ENCODE measurements at regions not wholly inside any gene's neighbourhood (a gene's known extent, or its start where the extent isn't known, plus 50 kb on each side); places are given as distances from the start of the nearest gene placed in this dataset.
"Not testable (repeated sequence)": the region's sequence is repeated elsewhere in the genome, so short reads cannot be mapped to it uniquely, and the experiment has no call there.

- peak in 1 of 2 donors; percentile 31 for DNase-seq
These were observed 182.0 kb downstream of the SEC14L1 start for GRCh38 chr17:77322514-77323412.

- no peak for DNase-seq
These were observed 182.8 kb downstream of the SEC14L1 start for GRCh38 chr17:77323413-77324171.

- DNase-seq = no peak
These were observed 183.5 kb downstream of the SEC14L1 start for GRCh38 chr17:77324227-77324626.

- no peak for DNase-seq
These were observed 184.9 kb downstream of the SEC14L1 start for GRCh38 chr17:77325577-77326075.

GRCh38 chr17:77326076-77326591 is 185.4 kb downstream of the SEC14L1 start:
- no peak for DNase-seq

GRCh38 chr17:77326636-77327035 is 185.9 kb downstream of the SEC14L1 start:
- DNase-seq = no peak

GRCh38 chr17:77327181-77327565 is 186.4 kb downstream of the SEC14L1 start:
- DNase-seq = no peak

- no peak for DNase-seq
These were observed 187.0 kb downstream of the SEC14L1 start for GRCh38 chr17:77327566-77328464.

- no peak for DNase-seq
These were observed 188.3 kb downstream of the SEC14L1 start for GRCh38 chr17:77328823-77329740.

- no peak for DNase-seq
These were observed 189.2 kb downstream of the SEC14L1 start for GRCh38 chr17:77329741-77330531.

- no peak for DNase-seq
These were observed 189.9 kb downstream of the SEC14L1 start for GRCh38 chr17:77330602-77331081.

GRCh38 chr17:77331301-77331864 is 190.6 kb downstream of the SEC14L1 start:
- DNase-seq = peak; percentile 84 to 90

GRCh38 chr17:77332034-77332971 is 191.5 kb downstream of the SEC14L1 start:
- DNase-seq = no peak

GRCh38 chr17:77332981-77333685 is 192.4 kb downstream of the SEC14L1 start:
- peak in 1 of 2 donors; percentile 13 for DNase-seq

GRCh38 chr17:77337150-77337549 is 196.4 kb downstream of the SEC14L1 start:
- no peak for DNase-seq

GRCh38 chr17:77341069-77341541 is 200.3 kb downstream of the SEC14L1 start:
- no peak for DNase-seq

- not testable (repeated sequence) for DNase-seq
These were observed 201.9 kb downstream of the SEC14L1 start for GRCh38 chr17:77342656-77342990.

All from bone marrow (tissue), 2 donors.